SH-SY5Y (cell line): ENCODE measurements at regions not wholly inside any gene's neighbourhood (a gene's known extent, or its start where the extent isn't known, plus 50 kb on each side); places are given as distances from the start of the nearest gene placed in this dataset.

Source experiments
- GATA2 ChIP-seq: IDR thresholded peaks from 2 replicates; pipeline ENCODE4 v1.6.1; 2011; ENCODE audit warnings: mild to moderate bottlenecking, low read depth, low read length
- GATA3 ChIP-seq: IDR thresholded peaks from 2 replicates; pipeline ENCODE4 v1.6.1; 2011; ENCODE audit warnings: low read depth, mild to moderate bottlenecking, low read length, moderate library complexity

- no peak for TF ChIP-seq GATA3
- no peak for TF ChIP-seq GATA2
Observed at GRCh38 chr2:173572848-173573247, 218.2 kb downstream of the CDCA7 start.
